Endodermal cell (in vitro differentiated cells): ENCODE measurements at regions not wholly inside any gene's neighbourhood (a gene's known extent, or its start where the extent isn't known, plus 50 kb on each side); places are given as distances from the start of the nearest gene placed in this dataset.

Source experiments
- DNase-seq: peaks from one replicate; pipeline ENCODE4 v3.0.0-alpha.2; 2017
- H3K27ac ChIP-seq: 2 replicates; pipeline ENCODE4 v1.5.1; 2013; ENCODE audit warnings: mild to moderate bottlenecking, low read depth, low read length, moderate library complexity
- H3K27me3 ChIP-seq: 2 replicates; pipeline ENCODE4 v1.6.1; 2013; ENCODE audit warnings: mild to moderate bottlenecking, low read length, moderate library complexity; ENCODE audit not compliant: insufficient read depth, control insufficient read depth, poor library complexity, severe bottlenecking
- H3K36me3 ChIP-seq: 2 replicates; pipeline ENCODE4 v1.7.0; 2013; ENCODE audit warnings: mild to moderate bottlenecking, low read length, moderate library complexity; ENCODE audit not compliant: control insufficient read depth, insufficient read depth
- H3K4me1 ChIP-seq: one replicate; pipeline ENCODE4 v1.7.0; 2013; ENCODE audit warnings: low read length; ENCODE audit not compliant: control insufficient read depth, insufficient read depth
- H3K4me3 ChIP-seq: 2 replicates; pipeline ENCODE4 v1.5.1; 2013; ENCODE audit warnings: mild to moderate bottlenecking, low read length, moderate library complexity
- H3K9ac ChIP-seq: 2 replicates; pipeline ENCODE4 v1.6.1; 2013; ENCODE audit warnings: mild to moderate bottlenecking, low read length, moderate library complexity; ENCODE audit not compliant: poor library complexity, severe bottlenecking; ENCODE audit errors: extremely low read depth
- H3K9me3 ChIP-seq: 2 replicates; pipeline ENCODE4 v1.6.1; 2013; ENCODE audit warnings: mild to moderate bottlenecking, low read length, moderate library complexity; ENCODE audit not compliant: control insufficient read depth
- H3K27ac Mint-ChIP-seq: 2 replicates; pipeline ENCODE4 v1.8.0; 2020; ENCODE audit warnings: mixed read lengths
- H3K27me3 Mint-ChIP-seq: 2 replicates; pipeline ENCODE4 v1.8.0; 2021; ENCODE audit warnings: mild to moderate bottlenecking, mixed read lengths; ENCODE audit not compliant: insufficient read depth
- H3K36me3 Mint-ChIP-seq: 2 replicates; pipeline ENCODE4 v1.8.0; 2020; ENCODE audit warnings: low read depth, mixed read lengths
- H3K4me1 Mint-ChIP-seq: 2 replicates; pipeline ENCODE4 v1.8.0; 2020; ENCODE audit warnings: mixed read lengths
- H3K4me3 Mint-ChIP-seq: 2 replicates; pipeline ENCODE4 v1.8.0; 2020; ENCODE audit warnings: mild to moderate bottlenecking, moderate library complexity, mixed read lengths
- H3K9me3 Mint-ChIP-seq: 2 replicates; pipeline ENCODE4 v1.8.0; 2020; ENCODE audit warnings: mild to moderate bottlenecking, mixed read lengths
- WGBS, 2 experiments: methylation state at CpG; one replicate each; pipeline versions ENCODE4 v1.1.5 to v1.1.7; 2013; ENCODE audit warnings: missing lambda C conversion rate in 2 of 2, mixed read lengths in 1 of 2; ENCODE audit not compliant: insufficient coverage in 1 of 2, insufficient read length in 1 of 2; 5-methylcytosine and 5-hydroxymethylcytosine counted together
- TF ChIP-seq, protein P1 (sequence below): fragments of 200-600 bp; sonication (generic); conservative IDR thresholded peaks from 2 replicates; pipeline ENCODE4 v1.5.0; 2021; ENCODE audit warnings: antibody characterized with exemption, mild to moderate bottlenecking

GRCh38 chr18:33837191-33837590 lies 259.2 kb downstream of the ASXL3 start:
- Mint-ChIP-seq H3K4me1 (peaks cover 59% of the 10 kb centered on the region), H3K9me3 (peaks cover 8% of the 10 kb centered on the region), H3K27me3 (peaks cover 13% of the 10 kb centered on the region), H3K4me3 (no peak overlapping the region), H3K36me3 (no peaks in the 10 kb centered on the region), H3K27ac (no peak overlapping the region)
- H3K4me3 ChIP-seq, result no peak overlapping the region
- peaks cover 18% of the 10 kb centered on the region for H3K27me3 ChIP-seq
- no peak overlapping the region for H3K27ac ChIP-seq
- no peaks in the 10 kb centered on the region for H3K36me3 ChIP-seq
- DNase-seq, result no peak
- TF ChIP-seq, protein P1, sequence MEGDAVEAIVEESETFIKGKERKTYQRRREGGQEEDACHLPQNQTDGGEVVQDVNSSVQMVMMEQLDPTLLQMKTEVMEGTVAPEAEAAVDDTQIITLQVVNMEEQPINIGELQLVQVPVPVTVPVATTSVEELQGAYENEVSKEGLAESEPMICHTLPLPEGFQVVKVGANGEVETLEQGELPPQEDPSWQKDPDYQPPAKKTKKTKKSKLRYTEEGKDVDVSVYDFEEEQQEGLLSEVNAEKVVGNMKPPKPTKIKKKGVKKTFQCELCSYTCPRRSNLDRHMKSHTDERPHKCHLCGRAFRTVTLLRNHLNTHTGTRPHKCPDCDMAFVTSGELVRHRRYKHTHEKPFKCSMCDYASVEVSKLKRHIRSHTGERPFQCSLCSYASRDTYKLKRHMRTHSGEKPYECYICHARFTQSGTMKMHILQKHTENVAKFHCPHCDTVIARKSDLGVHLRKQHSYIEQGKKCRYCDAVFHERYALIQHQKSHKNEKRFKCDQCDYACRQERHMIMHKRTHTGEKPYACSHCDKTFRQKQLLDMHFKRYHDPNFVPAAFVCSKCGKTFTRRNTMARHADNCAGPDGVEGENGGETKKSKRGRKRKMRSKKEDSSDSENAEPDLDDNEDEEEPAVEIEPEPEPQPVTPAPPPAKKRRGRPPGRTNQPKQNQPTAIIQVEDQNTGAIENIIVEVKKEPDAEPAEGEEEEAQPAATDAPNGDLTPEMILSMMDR, result no peak
- no peak overlapping the region for H3K9ac ChIP-seq
- H3K4me1 ChIP-seq, result peaks cover 9% of the 10 kb centered on the region
- no peaks in the 10 kb centered on the region for H3K9me3 ChIP-seq

DNA sequence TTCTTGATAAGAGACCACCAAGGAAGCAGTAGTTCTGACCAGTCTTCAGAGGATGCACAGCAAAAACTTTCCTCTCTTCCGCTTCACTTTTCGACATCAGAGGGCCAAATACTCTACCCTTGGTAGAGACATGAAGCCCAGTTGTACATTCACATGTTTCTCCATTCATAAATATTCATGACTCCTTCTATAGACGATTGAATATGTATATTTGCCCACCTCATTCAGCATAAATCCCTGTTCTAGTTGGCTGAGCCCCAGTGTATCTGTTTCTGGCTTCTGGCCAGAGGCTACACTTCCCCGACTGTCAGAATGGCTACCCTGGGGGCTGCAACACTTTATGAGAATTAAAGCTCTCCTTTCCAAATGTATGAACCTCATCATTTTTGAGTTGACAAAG lies 258.5 kb downstream of the ASXL3 start:
- no peaks in the 10 kb centered on the region for H3K36me3 ChIP-seq
- Mint-ChIP-seq H3K4me1 (peaks cover 57% of the 10 kb centered on the region), H3K9me3 (peaks cover 12% of the 10 kb centered on the region), H3K27ac (no peak overlapping the region), H3K36me3 (no peaks in the 10 kb centered on the region), H3K4me3 (no peak overlapping the region), H3K27me3 (peaks cover 13% of the 10 kb centered on the region)
- H3K27ac ChIP-seq, result no peak overlapping the region
- H3K9ac ChIP-seq, result no peak overlapping the region
- peaks cover 4% of the 10 kb centered on the region for H3K9me3 ChIP-seq
- TF ChIP-seq, protein P1, result no peak
- 73 to 83% methylated on average over 2 to 4 of the region's 4 CpGs for WGBS, 2 experiments
- no peak for DNase-seq
- H3K4me1 ChIP-seq, result peaks cover 9% of the 10 kb centered on the region
- no peak overlapping the region for H3K4me3 ChIP-seq
- peaks cover 18% of the 10 kb centered on the region for H3K27me3 ChIP-seq

GRCh38 chr18:33835419-33835818 lies 257.4 kb downstream of the ASXL3 start:
- Histone ChIP-seq H3K36me3 (no peaks in the 10 kb centered on the region), H3K4me1 (peaks cover 9% of the 10 kb centered on the region), H3K27ac (no peak overlapping the region), H3K9ac (no peak overlapping the region), H3K9me3 (peaks cover 6% of the 10 kb centered on the region), H3K4me3 (no peak overlapping the region), H3K27me3 (peaks cover 18% of the 10 kb centered on the region)
- WGBS, 2 experiments, result 92 to 99% methylated on average over 5 to 7 of the region's 7 CpGs
- H3K9me3 Mint-ChIP-seq, result peaks cover 15% of the 10 kb centered on the region
- H3K36me3 Mint-ChIP-seq, result no peaks in the 10 kb centered on the region
- peaks cover 13% of the 10 kb centered on the region for H3K27me3 Mint-ChIP-seq
- no peak overlapping the region for H3K4me3 Mint-ChIP-seq
- TF ChIP-seq, protein P1, result no peak
- DNase-seq, result no peak
- H3K4me1 Mint-ChIP-seq, result peaks cover 49% of the 10 kb centered on the region
- no peak overlapping the region for H3K27ac Mint-ChIP-seq
